Erythroblast (primary cell): ENCODE measurements at regions not wholly inside any gene's neighbourhood (a gene's known extent, or its start where the extent isn't known, plus 50 kb on each side); places are given as distances from the start of the nearest gene placed in this dataset.

ENCODE experiments used
- GATA1 ChIP-seq: IDR thresholded peaks from 2 replicates; pipeline ENCODE4 v1.6.1; 2011; ENCODE audit warnings: low read depth, mild to moderate bottlenecking, control low read depth, low read length, moderate library complexity
- POLR2A ChIP-seq: IDR thresholded peaks from 2 replicates; pipeline ENCODE4 v1.6.1; 2011; ENCODE audit warnings: mild to moderate bottlenecking, low read length

GRCh38 chr10:120195984-120196712, 260.9 kb upstream of the PLPP4 start:
- TF ChIP-seq POLR2A (no peak), GATA1 (no peak)
